ENCODE measurements at regions not wholly inside any gene's neighbourhood (a gene's known extent, or its start where the extent isn't known, plus 50 kb on each side); places are given as distances from the start of the nearest gene placed in this dataset.
A peak's percentile ranks its signal among the peaks of the same experiment; 100 is the strongest.
"Not testable (repeated sequence)": the region's sequence is repeated elsewhere in the genome, so short reads cannot be mapped to it uniquely, and the experiment has no call there.

DNA sequence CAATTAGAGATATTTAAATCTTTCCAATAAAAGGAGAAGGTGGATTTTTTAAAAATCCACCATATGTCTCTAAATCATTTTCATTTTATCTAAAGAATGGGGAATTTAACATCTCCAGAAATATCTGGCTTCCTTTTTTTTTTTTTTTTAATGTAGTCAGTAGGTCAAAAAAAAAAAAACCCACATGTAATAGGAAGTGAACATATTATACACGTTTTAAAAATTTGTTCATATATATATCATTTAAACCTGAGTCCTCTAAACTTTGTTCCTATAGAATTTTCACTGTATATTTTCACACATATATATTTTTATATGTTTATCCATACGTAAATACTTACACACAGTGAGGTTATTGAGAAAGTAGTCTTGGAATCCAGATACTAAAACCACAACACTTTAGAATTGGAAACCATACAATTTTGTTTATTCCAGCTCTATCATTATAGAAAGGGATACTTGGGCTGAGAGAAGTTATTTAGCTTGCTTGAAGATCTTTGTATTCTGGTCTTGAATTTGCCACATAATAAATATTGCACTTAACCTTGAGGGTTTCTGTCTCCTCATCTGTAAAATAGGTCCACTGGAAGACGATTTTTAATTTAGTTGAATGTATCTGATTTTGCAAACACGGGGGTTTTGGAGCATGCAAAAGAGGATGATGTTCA lies 62.1 kb upstream of the ZNF217 start:
- H3K4me3 Mint-ChIP-seq (ENCODE audit: low read depth) = no peak overlapping the region
- DNase-seq (ENCODE audit: low spot score, unreplicated experiment) = no peak
- peaks cover 42% of the 10 kb centered on the region for H3K4me1 Mint-ChIP-seq (ENCODE audit: low read depth)
- TF ChIP-seq, protein P1, sequence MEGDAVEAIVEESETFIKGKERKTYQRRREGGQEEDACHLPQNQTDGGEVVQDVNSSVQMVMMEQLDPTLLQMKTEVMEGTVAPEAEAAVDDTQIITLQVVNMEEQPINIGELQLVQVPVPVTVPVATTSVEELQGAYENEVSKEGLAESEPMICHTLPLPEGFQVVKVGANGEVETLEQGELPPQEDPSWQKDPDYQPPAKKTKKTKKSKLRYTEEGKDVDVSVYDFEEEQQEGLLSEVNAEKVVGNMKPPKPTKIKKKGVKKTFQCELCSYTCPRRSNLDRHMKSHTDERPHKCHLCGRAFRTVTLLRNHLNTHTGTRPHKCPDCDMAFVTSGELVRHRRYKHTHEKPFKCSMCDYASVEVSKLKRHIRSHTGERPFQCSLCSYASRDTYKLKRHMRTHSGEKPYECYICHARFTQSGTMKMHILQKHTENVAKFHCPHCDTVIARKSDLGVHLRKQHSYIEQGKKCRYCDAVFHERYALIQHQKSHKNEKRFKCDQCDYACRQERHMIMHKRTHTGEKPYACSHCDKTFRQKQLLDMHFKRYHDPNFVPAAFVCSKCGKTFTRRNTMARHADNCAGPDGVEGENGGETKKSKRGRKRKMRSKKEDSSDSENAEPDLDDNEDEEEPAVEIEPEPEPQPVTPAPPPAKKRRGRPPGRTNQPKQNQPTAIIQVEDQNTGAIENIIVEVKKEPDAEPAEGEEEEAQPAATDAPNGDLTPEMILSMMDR (IDR thresholded peaks at IDR 0.05; ENCODE audit: unreplicated experiment) = no peak
- H3K9me3 Mint-ChIP-seq (ENCODE audit: low read depth) = no peaks in the 10 kb centered on the region
- H3K27me3 Mint-ChIP-seq = no peaks in the 10 kb centered on the region
- H3K36me3 Mint-ChIP-seq (ENCODE audit: insufficient read depth) = no peaks in the 10 kb centered on the region
- no peak overlapping the region for H3K27ac Mint-ChIP-seq

DNA sequence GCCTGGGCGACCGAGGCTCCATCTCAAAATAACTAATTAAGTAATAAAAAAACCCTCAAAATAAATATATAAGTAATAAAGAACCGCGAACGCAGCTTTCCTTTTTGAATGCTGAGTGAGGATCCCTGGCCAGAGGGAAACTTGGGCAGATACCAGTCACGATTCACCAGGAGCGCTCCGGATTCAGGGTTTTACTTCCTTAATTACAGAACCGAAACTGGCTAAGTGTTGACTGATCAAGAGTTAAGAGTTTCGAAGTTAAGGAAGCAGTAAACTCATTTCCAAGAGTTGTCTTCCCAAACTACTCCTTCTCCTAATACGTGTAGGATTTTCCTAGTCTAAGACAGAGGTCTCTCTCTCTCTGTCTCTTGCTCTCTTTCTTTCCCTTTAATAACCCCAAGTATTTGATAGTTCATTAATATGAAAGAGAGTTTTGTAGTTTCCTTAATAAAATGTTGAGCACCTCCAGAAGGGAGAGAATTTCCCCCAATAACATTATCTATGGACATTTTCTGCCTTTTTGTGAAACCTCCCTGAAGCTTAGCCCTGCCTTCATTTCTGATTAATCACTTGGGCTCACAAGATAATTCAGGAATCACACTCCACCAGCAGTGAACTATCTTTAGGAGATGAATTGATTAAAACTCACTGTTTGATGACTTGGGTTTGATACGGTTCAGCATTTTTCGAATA lies 61.4 kb upstream of the ZNF217 start:
- Mint-ChIP-seq H3K9me3 (ENCODE audit: low read depth) (no peaks in the 10 kb centered on the region), H3K4me3 (ENCODE audit: low read depth) (no peak overlapping the region), H3K27me3 (no peaks in the 10 kb centered on the region), H3K36me3 (ENCODE audit: insufficient read depth) (no peaks in the 10 kb centered on the region), H3K27ac (no peak overlapping the region), H3K4me1 (ENCODE audit: low read depth) (peaks cover 39% of the 10 kb centered on the region)
- TF ChIP-seq, protein P1 (IDR thresholded peaks at IDR 0.05; ENCODE audit: unreplicated experiment) = no peak
- DNase-seq (ENCODE audit: low spot score, unreplicated experiment) = no peak

DNA sequence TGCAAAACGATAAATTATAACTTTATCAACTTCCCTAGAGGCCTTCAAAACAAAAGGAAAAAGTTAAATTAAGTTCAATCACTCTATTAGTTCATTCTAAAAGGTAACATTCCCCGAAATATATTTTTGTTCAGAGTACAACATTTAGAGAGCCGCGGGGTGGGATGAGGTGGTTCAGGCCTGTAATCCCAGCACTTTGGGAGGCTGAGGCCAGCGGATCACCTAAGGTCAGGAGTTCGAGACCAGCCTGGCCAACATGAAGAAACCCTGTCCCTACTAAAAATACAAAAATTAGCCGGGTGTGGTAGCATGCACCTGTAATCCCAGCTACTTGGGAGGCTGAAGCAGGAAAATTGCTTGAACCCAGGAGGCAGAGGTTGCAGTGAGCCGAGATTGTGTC lies 60.9 kb upstream of the ZNF217 start:
- not testable (repeated sequence) for H3K27ac Mint-ChIP-seq; H3K4me3 Mint-ChIP-seq (ENCODE audit: low read depth); H3K27me3 Mint-ChIP-seq; H3K9me3 Mint-ChIP-seq (ENCODE audit: low read depth); H3K36me3 Mint-ChIP-seq (ENCODE audit: insufficient read depth); DNase-seq (ENCODE audit: low spot score, unreplicated experiment)
- H3K4me1 Mint-ChIP-seq (ENCODE audit: low read depth) = peaks cover 39% of the 10 kb centered on the region

DNA sequence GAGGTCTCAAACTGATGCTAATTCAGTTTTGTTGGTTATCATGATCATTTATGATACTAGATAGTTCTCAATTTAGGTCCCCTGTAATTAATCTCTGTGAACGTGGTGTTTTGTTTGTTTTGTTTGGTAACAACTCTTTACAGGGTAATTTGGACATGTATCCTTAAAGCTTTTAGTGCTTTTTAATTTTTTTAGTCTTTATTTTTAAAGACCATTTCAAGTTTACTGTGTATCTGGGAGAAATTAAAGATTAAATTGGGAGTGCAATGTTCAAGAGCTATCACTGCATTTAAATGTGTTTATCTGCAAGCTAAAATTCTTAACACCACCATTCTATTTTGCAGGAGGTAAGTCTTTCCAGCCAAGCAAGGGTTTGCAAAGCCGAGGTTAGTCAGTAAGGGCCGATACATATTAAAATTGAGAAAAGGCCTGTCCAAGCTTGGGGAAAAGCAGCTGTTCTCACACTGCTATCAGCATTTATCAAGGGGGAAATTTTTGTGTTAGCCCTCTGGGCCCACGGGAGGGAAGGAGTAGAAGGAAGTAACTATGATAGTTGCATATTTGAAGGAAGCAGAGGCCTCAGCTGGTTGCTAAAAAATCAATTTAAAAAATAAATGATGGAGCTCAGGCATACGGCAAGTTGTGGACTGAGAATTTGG lies 59.3 kb upstream of the ZNF217 start:
- Mint-ChIP-seq H3K9me3 (ENCODE audit: low read depth) (no peaks in the 10 kb centered on the region), H3K4me3 (ENCODE audit: low read depth) (no peak overlapping the region)
- no peak for DNase-seq (ENCODE audit: low spot score, unreplicated experiment)

GRCh38 chr20:53652090-53652858 lies 58.6 kb upstream of the ZNF217 start:
- H3K4me1 Mint-ChIP-seq (ENCODE audit: low read depth) = peaks cover 33% of the 10 kb centered on the region
- no peaks in the 10 kb centered on the region for H3K27me3 Mint-ChIP-seq
- peak overlapping the region; percentile 96 for H3K27ac Mint-ChIP-seq
- H3K9me3 Mint-ChIP-seq (ENCODE audit: low read depth) = no peaks in the 10 kb centered on the region
- H3K4me3 Mint-ChIP-seq (ENCODE audit: low read depth) = no peak overlapping the region
- TF ChIP-seq, protein P1 (IDR thresholded peaks at IDR 0.05; ENCODE audit: unreplicated experiment) = no peak
- DNase-seq (ENCODE audit: low spot score, unreplicated experiment) = no peak
- no peaks in the 10 kb centered on the region for H3K36me3 Mint-ChIP-seq (ENCODE audit: insufficient read depth)

More for the DNA sequence above, 59.3 kb upstream of the ZNF217 start:
- Mint-ChIP-seq H3K4me1 (ENCODE audit: low read depth) (peaks cover 39% of the 10 kb centered on the region), H3K27ac (peak overlapping the region; percentile 96), H3K27me3 (no peaks in the 10 kb centered on the region), H3K36me3 (ENCODE audit: insufficient read depth) (no peaks in the 10 kb centered on the region)
- TF ChIP-seq, protein P1 (IDR thresholded peaks at IDR 0.05; ENCODE audit: unreplicated experiment) = no peak

DNA sequence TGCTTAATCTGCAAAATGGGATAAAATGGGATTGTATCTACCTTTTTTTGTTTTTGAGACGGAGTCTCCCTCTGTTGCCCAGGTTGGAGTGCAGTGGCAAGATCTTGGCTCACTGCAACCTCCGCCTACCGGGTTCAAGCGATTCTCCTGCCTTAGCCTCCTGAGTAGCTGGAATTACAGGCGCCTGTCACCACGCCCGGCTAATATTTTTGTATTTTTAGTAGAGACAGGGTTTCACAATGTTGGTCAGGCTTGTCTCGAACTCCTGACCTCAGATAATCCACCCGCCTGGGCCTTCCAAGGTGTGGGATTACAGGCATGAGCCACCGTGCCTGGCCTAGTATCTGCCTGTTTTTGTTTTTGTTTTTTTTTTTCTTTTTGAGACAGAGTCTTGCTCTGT lies 55.9 kb upstream of the ZNF217 start:
- H3K36me3 Mint-ChIP-seq (ENCODE audit: insufficient read depth); H3K27ac Mint-ChIP-seq; H3K4me3 Mint-ChIP-seq (ENCODE audit: low read depth); H3K9me3 Mint-ChIP-seq (ENCODE audit: low read depth); H3K27me3 Mint-ChIP-seq; DNase-seq (ENCODE audit: low spot score, unreplicated experiment): not testable (repeated sequence)
- H3K4me1 Mint-ChIP-seq (ENCODE audit: low read depth) = peaks cover 15% of the 10 kb centered on the region

All from progenitor cell of endocrine pancreas (in vitro differentiated cells).